ENCODE measurements at regions not wholly inside any gene's neighbourhood (a gene's known extent, or its start where the extent isn't known, plus 50 kb on each side); places are given as distances from the start of the nearest gene placed in this dataset.

GRCh38 chr3:194218646-194219453, 82.9 kb downstream of the HES1 start:
- no peak for TF ChIP-seq POLR2A (IDR thresholded peaks at IDR 0.05)
- no peak for TF ChIP-seq CTCF (IDR thresholded peaks at IDR 0.05)
- H3K27me3 ChIP-seq, result no peaks in the 10 kb centered on the region
- intact Hi-C loops (cut with DNase I; ENCODE audit: low total_unique reads), result no loop called here
- no peaks in the 10 kb centered on the region for H3K4me1 ChIP-seq
- H3K4me3 ChIP-seq, result no peak overlapping the region
- no peaks in the 10 kb centered on the region for H3K9me3 ChIP-seq
- H3K27ac ChIP-seq, result no peak overlapping the region
- H3K36me3 ChIP-seq, result no peaks in the 10 kb centered on the region
- no peak for DNase-seq

GRCh38 chr3:194219826-194220410, 84.0 kb downstream of the HES1 start:
- Histone ChIP-seq H3K4me3 (no peak overlapping the region), H3K4me1 (no peaks in the 10 kb centered on the region), H3K36me3 (no peaks in the 10 kb centered on the region), H3K27ac (no peak overlapping the region), H3K9me3 (no peaks in the 10 kb centered on the region), H3K27me3 (no peaks in the 10 kb centered on the region)
- intact Hi-C loops (cut with DNase I; ENCODE audit: low total_unique reads), result no loop called here
- TF ChIP-seq CTCF (IDR thresholded peaks at IDR 0.05) (no peak), POLR2A (IDR thresholded peaks at IDR 0.05) (no peak)
- no peak for DNase-seq

GRCh38 chr3:194220901-194221326, 85.0 kb downstream of the HES1 start:
- Histone ChIP-seq H3K36me3 (no peaks in the 10 kb centered on the region), H3K27me3 (no peaks in the 10 kb centered on the region), H3K9me3 (no peaks in the 10 kb centered on the region), H3K4me3 (no peak overlapping the region), H3K27ac (no peak overlapping the region), H3K4me1 (no peaks in the 10 kb centered on the region)
- TF ChIP-seq CTCF (IDR thresholded peaks at IDR 0.05) (no peak), POLR2A (IDR thresholded peaks at IDR 0.05) (no peak)
- no peak for DNase-seq
- intact Hi-C loops (cut with DNase I; ENCODE audit: low total_unique reads), result no loop called here

DNA sequence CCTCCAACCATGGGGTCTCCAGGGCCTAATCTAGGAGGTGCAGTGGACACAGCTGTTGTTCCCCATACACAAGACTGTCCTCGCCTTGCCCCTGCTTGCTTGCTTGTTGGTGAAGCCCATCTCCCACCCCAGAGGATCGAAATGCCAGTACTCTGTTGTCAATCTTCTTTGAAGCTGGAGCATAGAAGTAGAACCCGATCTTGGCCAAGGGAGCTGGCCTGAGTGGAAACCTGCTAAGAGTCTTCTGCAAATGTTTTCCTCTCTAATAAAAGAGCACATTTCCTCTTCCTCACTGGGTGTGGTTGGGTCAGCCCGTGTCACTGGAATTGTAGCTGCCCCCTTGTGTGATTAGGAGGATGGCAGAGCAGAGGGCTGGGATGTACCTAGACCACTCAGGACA, 85.4 kb downstream of the HES1 start:
- no peaks in the 10 kb centered on the region for H3K9me3 ChIP-seq
- H3K4me3 ChIP-seq, result no peak overlapping the region
- H3K27me3 ChIP-seq, result no peaks in the 10 kb centered on the region
- no peak for TF ChIP-seq CTCF (IDR thresholded peaks at IDR 0.05)
- no peak for TF ChIP-seq POLR2A (IDR thresholded peaks at IDR 0.05)
- H3K36me3 ChIP-seq, result no peaks in the 10 kb centered on the region
- intact Hi-C loops (cut with DNase I; ENCODE audit: low total_unique reads), result no loop called here
- H3K27ac ChIP-seq, result no peak overlapping the region
- no peaks in the 10 kb centered on the region for H3K4me1 ChIP-seq
- no peak for DNase-seq

DNA sequence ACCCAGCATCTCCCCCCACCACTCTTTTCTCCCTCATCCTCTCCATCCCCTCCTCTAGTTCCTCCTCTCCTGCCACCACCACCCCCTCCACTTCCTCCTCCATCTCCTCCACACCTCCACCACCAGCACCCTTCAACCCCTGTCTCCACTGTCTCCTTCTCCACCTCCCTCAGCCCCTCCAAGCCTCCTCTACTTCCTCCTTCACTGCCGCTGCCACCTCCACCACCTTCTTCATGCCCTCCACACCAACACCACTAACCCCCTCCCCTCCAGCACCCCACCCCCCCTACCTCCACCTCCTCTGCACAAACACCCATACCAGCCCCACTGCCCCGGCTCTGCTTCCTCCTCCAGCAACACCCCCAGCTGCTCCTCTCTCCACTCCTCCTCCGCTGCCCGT, 88.0 kb downstream of the HES1 start:
- Histone ChIP-seq H3K27ac (no peak overlapping the region), H3K9me3 (no peaks in the 10 kb centered on the region), H3K36me3 (no peaks in the 10 kb centered on the region), H3K27me3 (no peaks in the 10 kb centered on the region), H3K4me1 (no peaks in the 10 kb centered on the region), H3K4me3 (no peak overlapping the region)
- TF ChIP-seq CTCF (IDR thresholded peaks at IDR 0.05), result no peak
- no peak for TF ChIP-seq POLR2A (IDR thresholded peaks at IDR 0.05)
- DNase-seq, result no peak
- intact Hi-C loops (cut with DNase I; ENCODE audit: low total_unique reads), result no loop called here
